GM12892 (cell line): ENCODE measurements at regions not wholly inside any gene's neighbourhood (a gene's known extent, or its start where the extent isn't known, plus 50 kb on each side); places are given as distances from the start of the nearest gene placed in this dataset.
"Not testable (repeated sequence)": the region's sequence is repeated elsewhere in the genome, so short reads cannot be mapped to it uniquely, and the experiment has no call there.

Source experiments
- POLR2A ChIP-seq: IDR thresholded peaks from 2 replicates; pipeline ENCODE4 v1.6.1; 2011; ENCODE audit warnings: low read depth, low read length, control low read depth
- POLR2AphosphoS5 ChIP-seq: IDR thresholded peaks from 2 replicates; pipeline ENCODE4 v1.6.1; 2011; ENCODE audit warnings: low read depth, low read length, control low read depth
- TAF1 ChIP-seq: IDR thresholded peaks from 2 replicates; pipeline ENCODE4 v1.6.1; 2011; ENCODE audit warnings: low read depth, mild to moderate bottlenecking, control low read depth, low read length, borderline replicate concordance

- not testable (repeated sequence) for TF ChIP-seq POLR2AphosphoS5, POLR2A, TAF1
Measured at GRCh38 chr2:10230921-10231320, 71.8 kb upstream of the HPCAL1 start.
